ENCODE measurements at regions not wholly inside any gene's neighbourhood (a gene's known extent, or its start where the extent isn't known, plus 50 kb on each side); places are given as distances from the start of the nearest gene placed in this dataset.

GRCh38 chr1:80044662-80045061, 1038.1 kb upstream of the ADGRL4 start:
- H3K27ac ChIP-seq (ENCODE audit: low read length), result no peak overlapping the region
- DNase-seq (ENCODE audit: low read depth, low spot score) (no peak), ATAC-seq (no peak)
- no peaks in the 10 kb centered on the region for H3K27me3 ChIP-seq (ENCODE audit: control insufficient read depth, insufficient read depth, low read length)
- intact Hi-C loops (cut with micrococcal nuclease; ENCODE audit: unreplicated experiment), result no loop called here
- TF ChIP-seq CTCF (IDR thresholded peaks at IDR 0.05) (no peak), SIN3A (IDR thresholded peaks at IDR 0.05; ENCODE audit: borderline replicate concordance, insufficient read depth, low read depth, low read length) (no peak), REST (IDR thresholded peaks at IDR 0.05; ENCODE audit: insufficient read depth in 1 of 2, low read depth in 2 of 2, low read length in 1 of 2) (no peak), TCF7L2 (IDR thresholded peaks at IDR 0.05; ENCODE audit: low read depth, low read length) (no peak), POLR2AphosphoS5 (IDR thresholded peaks at IDR 0.05; ENCODE audit: low read depth, low read length) (no peak)
- H3K4me3 ChIP-seq (ENCODE audit: low read depth in 2 of 2, low read length in 2 of 2), result no peak overlapping the region
- no peaks in the 10 kb centered on the region for H3K9me3 ChIP-seq (ENCODE audit: control insufficient read depth, insufficient read depth, low read depth, low read length)
- BruUV-seq (replicated peaks), result no TSS peak
- in situ Hi-C loops (cut with HindIII; ENCODE audit: low pct_unique_long_range_greater_than_20kb, low sequenced_read_pairs), result no loop called here
- H3K4me1 ChIP-seq (ENCODE audit: control insufficient read depth, insufficient read depth, low read length), result no peaks in the 10 kb centered on the region
- ChIA-PET CTCF (no interaction called here), POLR2A (no interaction called here)
- H3K36me3 ChIP-seq (ENCODE audit: control insufficient read depth, insufficient read depth, low read length), result no peaks in the 10 kb centered on the region

- Histone ChIP-seq H3K9me3 (ENCODE audit: control insufficient read depth, insufficient read depth, low read depth, low read length) (no peaks in the 10 kb centered on the region), H3K4me3 (ENCODE audit: low read depth in 2 of 2, low read length in 2 of 2) (no peak overlapping the region), H3K27me3 (ENCODE audit: control insufficient read depth, insufficient read depth, low read length) (no peaks in the 10 kb centered on the region), H3K4me1 (ENCODE audit: control insufficient read depth, insufficient read depth, low read length) (no peaks in the 10 kb centered on the region), H3K27ac (ENCODE audit: low read length) (no peak overlapping the region), H3K36me3 (ENCODE audit: control insufficient read depth, insufficient read depth, low read length) (no peaks in the 10 kb centered on the region)
- CTCF ChIA-PET, result no interaction called here
- POLR2A ChIA-PET, result no interaction called here
- in situ Hi-C loops (cut with HindIII; ENCODE audit: low pct_unique_long_range_greater_than_20kb, low sequenced_read_pairs), result no loop called here
- TF ChIP-seq POLR2AphosphoS5 (IDR thresholded peaks at IDR 0.05; ENCODE audit: low read depth, low read length), result no peak
- TF ChIP-seq TCF7L2 (IDR thresholded peaks at IDR 0.05; ENCODE audit: low read depth, low read length), result no peak
- TF ChIP-seq CTCF (IDR thresholded peaks at IDR 0.05), result no peak
- no peak for TF ChIP-seq SIN3A (IDR thresholded peaks at IDR 0.05; ENCODE audit: borderline replicate concordance, insufficient read depth, low read depth, low read length)
- TF ChIP-seq REST (IDR thresholded peaks at IDR 0.05; ENCODE audit: insufficient read depth in 1 of 2, low read depth in 2 of 2, low read length in 1 of 2), result no peak
- BruUV-seq (replicated peaks), result no TSS peak
- DNase-seq (ENCODE audit: low read depth, low spot score), result no peak
- intact Hi-C loops (cut with micrococcal nuclease; ENCODE audit: unreplicated experiment), result no loop called here
- ATAC-seq, result no peak
Observed at GRCh38 chr1:80036690-80037432, 1030.3 kb upstream of the ADGRL4 start.

All from Panc1 (cell line).